Breast epithelium (tissue), 3 donors: ENCODE measurements at regions not wholly inside any gene's neighbourhood (a gene's known extent, or its start where the extent isn't known, plus 50 kb on each side); places are given as distances from the start of the nearest gene placed in this dataset.

Source experiments
- CTCF ChIP-seq, 3 donors: fragments of 450-650 bp; IDR thresholded peaks; one replicate each; pipeline ENCODE4 v1.5.1; 2016 to 2017; ENCODE audit warnings: antibody characterized with exemption in 3 of 3, mild to moderate bottlenecking in 3 of 3, moderate library complexity in 3 of 3
- POLR2A ChIP-seq: fragments of 450-650 bp; IDR thresholded peaks from one replicate; pipeline ENCODE4 v1.6.1; 2016; ENCODE audit warnings: antibody characterized with exemption, mild to moderate bottlenecking, moderate library complexity

GRCh38 chr18:35770376-35771014, 189.0 kb downstream of the GALNT1 start:
- no peak for TF ChIP-seq CTCF (IDR thresholded peaks at IDR 0.05)
- TF ChIP-seq POLR2A, result no peak
